Right lobe of liver (tissue), 6 donors: ENCODE measurements at regions not wholly inside any gene's neighbourhood (a gene's known extent, or its start where the extent isn't known, plus 50 kb on each side); places are given as distances from the start of the nearest gene placed in this dataset.

Source experiments
- ATAC-seq, 4 donors: fragments of 200-7000 bp; cut with Tn5 transposase; one replicate each; pipeline ENCODE4 v1.9.1; 2020; ENCODE audit warnings: mild to moderate bottlenecking in 4 of 4, moderate library complexity in 4 of 4
- DNase-seq, 3 donors: peaks; one replicate each; pipeline ENCODE4 v3.0.0-alpha.2; 2020
- H3K27ac ChIP-seq, 3 donors: fragments of 200-600 bp; one replicate each; pipeline ENCODE4 v1.8.0; 2022
- H3K27me3 ChIP-seq, 2 donors: fragments of 200-600 bp; one replicate each; pipeline ENCODE4 v1.8.0; 2022
- H3K36me3 ChIP-seq, 4 donors: fragments of 200-600 bp; sonication (generic) in 1 of 4; one replicate each; pipeline versions ENCODE4 v1.5.1 to v1.8.0; 2017 to 2022; ENCODE audit warnings: control low read depth in 1 of 4
- H3K4me1 ChIP-seq, 4 donors: fragments of 200-600 bp; sonication (generic) in 1 of 4; one replicate each; pipeline versions ENCODE4 v1.5.1 to v1.8.0; 2017 to 2022; ENCODE audit warnings: control low read depth in 1 of 4
- H3K4me3 ChIP-seq, 3 donors: fragments of 200-600 bp; one replicate each; pipeline ENCODE4 v1.8.0; 2022
- H3K9me3 ChIP-seq, 4 donors: fragments of 200-600 bp; sonication (generic) in 1 of 4; one replicate each; pipeline versions ENCODE4 v1.5.1 to v1.8.0; 2017 to 2022; ENCODE audit warnings: control low read depth in 1 of 4
- CTCF ChIP-seq, 4 donors: fragments of 200-600 bp in 3 of 4; fragments of 450-650 bp in 1 of 4; IDR thresholded peaks; one replicate each; pipeline versions ENCODE4 v1.5.1 to v1.8.0; 2016 to 2022; ENCODE audit warnings: antibody characterized with exemption in 4 of 4, mild to moderate bottlenecking in 2 of 4
- POLR2A ChIP-seq: fragments of 450-650 bp; IDR thresholded peaks from one replicate; pipeline ENCODE4 v1.6.1; 2017; ENCODE audit warnings: antibody characterized with exemption, mild to moderate bottlenecking
- WGBS: methylation state at CpG from one replicate; pipeline ENCODE4 v1.1.6; 2018; ENCODE audit warnings: low coverage, low lambda C conversion rate; ENCODE audit not compliant: insufficient coverage; ENCODE audit errors: missing lambda C conversion rate; 5-methylcytosine and 5-hydroxymethylcytosine counted together
- intact Hi-C, 2 donors: fragments of 100-400 bp; cut with DNase I; formaldehyde crosslinking; loops; one replicate each; pipeline versions ENCODE4 v1.11.2 to v1.14.1; 2022
- donor health status: DM: no; HTN: yes; CAD: no.
- donor health status: DM: no; HTN: no; CAD: no.
- donor health status: DM: no; HTN: no; CAD: no.
- donor health status: DM: no; HTN: yes; CAD: no.
- donor health status: DM: no; HTN: yes; CAD: no.

DNA sequence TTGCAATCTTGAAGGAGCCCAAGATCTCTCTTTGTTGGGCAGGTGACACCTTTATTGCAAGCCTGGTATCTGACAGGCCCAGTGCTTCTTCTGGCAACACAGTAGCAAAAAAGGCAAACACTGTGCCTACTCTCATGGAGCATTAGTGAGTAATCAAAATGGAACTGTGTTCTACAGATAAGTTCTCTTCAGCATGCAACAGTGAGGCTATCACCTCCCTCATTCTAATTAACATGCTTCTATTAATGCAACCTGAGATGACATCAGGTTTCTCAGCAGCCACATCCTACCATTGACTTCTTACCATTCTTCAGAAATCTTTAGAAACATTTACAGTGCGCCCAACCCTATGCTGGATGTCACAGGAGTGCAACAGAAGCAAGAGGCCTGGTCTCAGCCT, 77.9 kb upstream of the KCNMA1 start:
- Histone ChIP-seq H3K27me3 (no peaks in the 10 kb centered on the region), H3K27ac (no peak overlapping the region), H3K9me3 (no peaks in the 10 kb centered on the region), H3K4me1 (peaks cover 0 to 6% (median 2%) of the 10 kb centered on the region in 4 donors), H3K4me3 (no peak overlapping the region), H3K36me3 (no peaks in the 10 kb centered on the region)
- intact Hi-C loops, result no loop called here
- TF ChIP-seq POLR2A (no peak), CTCF (IDR thresholded peaks at IDR 0.05) (no peak)
- ATAC-seq (no peak), DNase-seq (no peak)
- 80% methylated on average over 1 of the region's 1 CpG for WGBS

DNA sequence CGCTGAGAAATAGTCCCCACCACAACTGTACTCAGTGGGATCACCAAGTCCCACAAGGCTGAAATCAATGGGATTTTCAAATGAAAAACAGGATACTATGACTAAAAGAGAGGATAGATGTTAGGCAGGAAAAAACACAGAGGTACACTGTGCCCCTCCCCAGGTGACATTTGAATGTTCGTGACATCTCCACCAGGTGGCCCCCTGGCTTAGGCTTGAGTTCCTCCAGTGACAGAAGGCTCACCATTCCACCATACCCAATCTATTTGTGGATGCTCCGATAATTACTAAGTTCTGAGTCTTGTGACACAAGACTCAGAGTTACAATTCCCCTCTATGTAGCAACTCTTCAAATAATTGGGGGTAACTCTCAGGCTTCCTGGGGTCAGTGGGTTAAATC, 77.5 kb upstream of the KCNMA1 start:
- no peak for DNase-seq
- Histone ChIP-seq H3K36me3 (no peaks in the 10 kb centered on the region), H3K4me3 (no peak overlapping the region), H3K4me1 (peaks cover 0 to 6% (median 2%) of the 10 kb centered on the region in 4 donors), H3K9me3 (no peaks in the 10 kb centered on the region), H3K27me3 (no peaks in the 10 kb centered on the region), H3K27ac (no peak overlapping the region)
- WGBS, result 55% methylated on average over 3 of the region's 3 CpGs
- intact Hi-C loops, result no loop called here
- TF ChIP-seq CTCF (IDR thresholded peaks at IDR 0.05), result peak in 3 of 4 donors; percentile 21 to 34 (median 29)
- no peak for TF ChIP-seq POLR2A
- ATAC-seq, result no peak

GRCh38 chr10:77713521-77714280, 76.1 kb upstream of the KCNMA1 start:
- Histone ChIP-seq H3K27ac (no peak overlapping the region), H3K36me3 (no peaks in the 10 kb centered on the region), H3K9me3 (no peaks in the 10 kb centered on the region), H3K27me3 (no peaks in the 10 kb centered on the region), H3K4me3 (no peak overlapping the region), H3K4me1 (peaks cover 0 to 6% (median 2%) of the 10 kb centered on the region in 4 donors)
- ATAC-seq, result no peak
- intact Hi-C loops, result no loop called here
- TF ChIP-seq POLR2A, result no peak
- TF ChIP-seq CTCF (IDR thresholded peaks at IDR 0.05), result no peak
- 56% methylated on average over 7 of the region's 14 CpGs for WGBS
- no peak for DNase-seq

DNA sequence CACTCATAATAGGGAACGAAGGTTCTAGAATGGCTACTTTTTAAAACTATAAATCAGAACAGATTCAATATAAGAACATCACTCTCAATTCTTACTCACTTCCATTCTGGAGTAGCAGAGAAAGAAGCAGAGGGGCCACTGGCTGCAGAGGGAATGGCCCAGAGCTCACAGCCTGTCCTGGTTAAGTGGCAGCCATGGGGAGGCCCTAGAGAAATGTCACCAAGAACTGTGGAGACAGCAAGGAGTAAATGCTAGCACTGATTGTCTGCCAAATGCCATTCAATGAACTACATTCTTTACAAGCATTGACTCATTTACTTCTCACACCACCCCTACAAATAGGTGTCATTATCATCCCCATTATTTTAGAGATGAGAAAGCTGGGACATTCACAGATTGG, 74.6 kb upstream of the KCNMA1 start:
- TF ChIP-seq POLR2A (no peak), CTCF (IDR thresholded peaks at IDR 0.05) (no peak)
- intact Hi-C loops, result no loop called here
- peaks cover 0 to 6% (median 2%) of the 10 kb centered on the region in 4 donors for H3K4me1 ChIP-seq
- WGBS, result 100% methylated on average over 1 of the region's 1 CpG
- no peak for ATAC-seq
- H3K9me3 ChIP-seq, result no peaks in the 10 kb centered on the region
- H3K4me3 ChIP-seq, result no peak overlapping the region
- no peak for DNase-seq
- H3K36me3 ChIP-seq, result no peaks in the 10 kb centered on the region
- H3K27me3 ChIP-seq, result no peaks in the 10 kb centered on the region
- no peak overlapping the region for H3K27ac ChIP-seq
